ENCODE measurements at regions not wholly inside any gene's neighbourhood (a gene's known extent, or its start where the extent isn't known, plus 50 kb on each side); places are given as distances from the start of the nearest gene placed in this dataset.
"Not testable (repeated sequence)": the region's sequence is repeated elsewhere in the genome, so short reads cannot be mapped to it uniquely, and the experiment has no call there.

DNA sequence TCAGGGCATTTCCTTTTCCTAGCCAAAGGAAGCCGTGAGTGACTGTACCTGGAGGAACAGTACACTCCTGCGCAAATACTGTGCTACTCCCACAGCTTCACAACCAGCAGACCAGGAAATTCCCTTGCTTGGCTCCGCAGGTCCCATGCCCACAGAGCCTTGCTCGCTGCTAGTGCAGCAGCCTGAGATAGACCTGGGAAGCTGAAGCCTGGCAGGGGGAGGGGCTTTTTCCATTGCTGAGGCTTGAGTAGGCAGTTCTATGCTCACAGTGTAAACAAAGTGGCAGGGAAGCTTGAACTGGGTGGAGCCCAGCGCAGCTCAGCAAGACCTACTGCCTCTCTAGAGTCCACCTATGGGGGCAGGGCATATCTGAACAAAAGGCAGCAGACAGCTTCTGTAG lies 291.2 kb downstream of the HGF start:
- no peak for DNase-seq (ENCODE audit: low spot score)

DNA sequence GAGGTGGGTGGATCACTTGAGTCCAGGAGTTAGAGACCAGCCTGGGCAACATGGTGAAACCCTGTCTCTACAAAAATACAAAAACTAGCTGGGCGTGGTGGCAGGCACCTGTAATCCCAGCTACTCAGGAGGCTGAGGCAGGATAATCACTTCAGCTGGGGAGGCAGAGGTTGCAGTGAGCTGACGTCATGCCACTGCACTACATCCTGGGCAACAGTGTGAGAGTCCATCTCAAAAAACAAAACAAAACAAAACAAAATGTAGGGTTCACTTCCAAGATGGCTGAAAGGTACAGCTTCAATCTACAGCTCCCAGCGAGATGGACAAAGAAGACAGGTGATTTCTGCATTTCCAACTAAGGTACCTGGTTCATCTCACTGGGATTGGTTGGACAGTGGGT lies 291.6 kb downstream of the HGF start:
- DNase-seq (ENCODE audit: low spot score) = not testable (repeated sequence)

DNA sequence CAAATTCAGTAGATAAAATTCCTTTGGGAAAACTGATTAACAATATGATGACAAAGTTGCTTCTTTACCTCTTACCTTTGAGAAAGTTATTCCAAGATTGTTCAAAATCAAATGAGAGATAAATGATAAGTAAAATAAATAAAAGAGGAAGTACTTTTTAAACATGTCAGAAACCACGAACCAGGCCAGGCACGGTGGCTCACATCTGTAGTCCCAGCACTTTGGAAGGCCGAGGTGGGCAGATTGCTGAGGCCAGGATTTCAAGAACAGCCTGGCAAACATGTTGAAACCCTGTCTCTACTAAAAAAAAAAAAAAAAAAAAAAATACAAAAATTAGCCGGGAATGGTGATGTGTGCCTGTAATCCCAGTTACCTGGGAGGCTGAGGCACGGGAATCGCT lies 296.6 kb downstream of the HGF start:
- DNase-seq (ENCODE audit: low spot score) = no peak

DNA sequence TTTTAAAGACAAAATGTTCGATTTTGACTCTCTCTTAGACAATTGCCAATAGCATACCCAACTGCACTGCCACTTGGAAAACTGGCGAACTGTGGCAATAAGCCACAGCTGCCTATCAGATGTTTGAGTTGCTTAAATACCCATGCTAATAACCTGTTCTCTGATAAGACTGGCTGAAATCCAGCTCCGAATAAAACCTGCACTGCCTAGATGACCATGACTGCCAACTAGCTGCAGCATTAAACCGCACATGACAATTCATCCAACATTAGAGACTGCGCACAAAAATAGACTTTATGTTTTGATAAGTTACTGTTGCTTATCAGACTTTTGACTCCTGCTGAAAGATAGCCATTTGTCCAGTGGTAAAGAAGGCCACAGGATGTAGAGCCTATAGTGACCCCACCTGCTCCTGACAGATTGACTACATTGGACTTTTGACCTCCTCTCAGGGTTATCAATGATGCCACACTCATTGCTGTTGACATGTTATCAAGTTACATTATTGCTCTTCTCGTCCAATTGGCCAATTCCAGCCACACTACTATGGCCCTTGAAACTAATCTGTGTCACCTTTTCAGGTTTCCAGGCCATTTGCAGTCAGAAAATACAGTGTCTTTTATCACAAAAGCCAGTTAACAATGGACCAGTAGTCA lies 299.0 kb downstream of the HGF start:
- no peak for DNase-seq (ENCODE audit: low spot score)

DNA sequence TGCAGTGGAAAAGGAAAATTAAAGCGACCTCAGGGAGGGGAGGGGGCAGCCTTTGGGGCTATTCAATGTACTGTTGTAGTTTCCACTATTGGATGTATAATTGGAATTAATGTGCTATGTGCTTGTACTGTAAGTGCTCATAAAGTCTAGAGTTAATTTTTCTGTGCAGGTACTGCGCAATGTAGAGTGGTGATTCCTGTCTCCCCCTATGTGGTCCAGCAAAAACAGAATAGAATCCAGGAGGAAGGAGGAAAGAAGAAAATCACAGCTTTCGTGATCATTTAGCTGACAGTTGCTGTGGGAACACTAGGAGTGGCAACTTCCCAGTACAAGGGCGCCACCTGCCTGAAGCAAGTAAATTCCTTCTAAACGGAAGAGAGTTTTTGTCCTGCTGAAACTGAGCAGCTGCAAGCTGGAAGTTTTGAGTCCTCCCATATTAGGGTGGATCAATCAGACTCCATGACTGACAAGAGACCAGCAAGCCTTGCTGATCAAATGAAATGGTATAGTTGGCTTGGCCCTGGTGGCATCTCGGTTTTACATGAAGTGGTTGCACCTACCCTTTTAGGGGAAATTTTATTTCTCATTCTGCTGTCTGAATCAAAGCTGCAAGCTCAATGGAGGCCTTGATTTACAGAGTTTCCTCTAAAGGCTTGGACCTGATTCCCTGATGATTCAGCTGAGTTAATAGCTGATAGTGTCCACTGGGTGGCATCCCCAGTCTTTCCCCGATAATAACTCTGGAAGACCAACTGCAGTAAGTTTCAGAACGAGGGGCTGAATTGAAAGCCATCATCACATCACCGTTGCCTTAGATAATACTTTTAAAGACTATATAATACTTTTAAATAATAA lies 299.8 kb downstream of the HGF start:
- peak; percentile 77 for DNase-seq (ENCODE audit: low spot score)

DNA sequence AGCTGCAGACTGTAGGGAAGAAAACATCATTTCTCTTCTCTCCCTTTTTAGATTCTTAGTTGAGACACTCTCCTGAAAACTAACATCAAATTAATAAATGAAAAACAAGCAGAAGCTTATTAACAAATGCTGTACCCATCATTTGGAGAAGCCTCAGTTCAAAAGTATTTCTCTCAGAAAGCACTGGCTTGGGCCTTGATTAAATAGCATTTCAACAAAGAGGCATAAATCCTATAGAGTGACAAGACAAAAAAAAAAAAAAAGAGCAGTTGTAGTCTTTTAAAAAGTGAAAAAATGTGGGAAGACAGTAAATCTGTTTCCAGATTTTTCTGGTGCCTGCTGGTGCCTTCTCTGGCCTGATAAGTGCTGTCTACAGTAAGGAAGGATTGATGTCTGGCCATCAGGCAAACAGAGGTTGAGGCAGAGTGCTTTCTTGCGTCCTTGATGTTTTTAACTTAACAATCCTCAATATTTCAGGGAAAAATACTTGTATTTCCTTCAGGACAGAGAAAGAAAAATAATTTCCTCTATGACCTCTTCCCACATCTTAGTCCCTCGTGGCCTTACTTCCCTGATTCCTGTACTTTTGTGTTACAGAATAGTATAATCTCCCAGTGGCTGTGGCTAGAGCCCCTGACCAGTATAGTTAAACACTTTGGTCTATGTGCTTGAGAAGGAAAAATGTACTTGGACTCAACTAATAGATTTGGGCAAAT lies 300.5 kb downstream of the HGF start:
- no peak for DNase-seq (ENCODE audit: low spot score)

DNA sequence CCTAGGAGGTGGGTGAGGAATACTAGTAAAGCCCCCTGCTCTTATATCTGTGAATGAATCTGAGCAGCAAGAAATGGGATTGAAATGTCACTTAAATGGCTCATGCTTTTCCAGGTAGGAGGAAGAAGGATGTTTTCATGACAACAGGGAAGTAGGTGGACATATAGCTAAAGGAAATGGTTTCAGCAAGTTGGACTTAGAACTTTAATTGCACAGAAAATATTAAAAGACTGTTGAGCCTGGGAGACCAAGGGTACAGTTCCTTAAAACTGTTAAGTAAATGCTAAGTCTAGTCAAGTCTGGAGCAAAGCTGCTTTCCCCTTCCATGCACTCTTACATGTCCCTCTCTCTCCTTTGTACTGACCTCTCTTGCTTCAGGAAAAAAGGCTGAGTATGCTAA lies 301.3 kb downstream of the HGF start:
- no peak for DNase-seq (ENCODE audit: low spot score)

DNA sequence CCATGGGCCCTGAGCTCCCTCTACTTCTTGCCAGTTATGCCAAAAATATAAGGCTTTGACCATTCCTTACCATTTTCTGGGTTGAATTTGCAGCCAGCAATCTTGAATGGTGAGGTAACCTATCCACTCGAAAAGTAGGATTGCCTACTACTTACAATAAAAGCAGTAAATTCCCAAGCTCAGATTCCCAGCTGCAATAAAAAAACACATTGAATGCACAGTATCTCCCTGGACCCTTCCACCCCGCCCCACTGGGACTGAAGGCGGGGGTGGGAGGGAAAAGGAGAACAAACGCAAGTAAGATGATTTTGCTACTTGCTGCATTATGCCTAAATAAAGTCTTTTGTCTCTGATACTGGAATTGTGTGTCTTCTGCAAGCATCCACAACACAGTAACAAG lies 301.9 kb downstream of the HGF start:
- DNase-seq (ENCODE audit: low spot score) = no peak

DNA sequence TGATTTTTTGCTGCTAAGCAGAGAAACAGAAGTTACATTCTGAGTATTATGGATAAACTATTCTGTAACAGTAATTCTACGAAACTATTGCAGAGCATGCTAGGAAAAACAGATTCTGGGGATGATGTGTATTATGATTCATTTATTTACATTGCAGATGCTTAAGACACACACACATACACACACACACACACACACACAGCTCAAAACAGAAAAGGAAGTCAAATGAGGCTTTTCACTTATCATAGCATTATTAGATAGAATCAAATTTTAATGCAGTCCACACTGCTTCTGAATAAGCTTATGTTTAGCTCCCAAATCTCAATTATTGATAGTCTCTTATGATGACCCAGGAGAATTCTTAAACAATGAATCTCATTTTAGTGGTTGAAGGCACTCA lies 307.2 kb downstream of the HGF start:
- DNase-seq (ENCODE audit: low spot score) = peak; percentile 8

- no peak for DNase-seq (ENCODE audit: low spot score)
Observed at GRCh38 chr7:81460250-81461045, 309.4 kb downstream of the HGF start.

DNA sequence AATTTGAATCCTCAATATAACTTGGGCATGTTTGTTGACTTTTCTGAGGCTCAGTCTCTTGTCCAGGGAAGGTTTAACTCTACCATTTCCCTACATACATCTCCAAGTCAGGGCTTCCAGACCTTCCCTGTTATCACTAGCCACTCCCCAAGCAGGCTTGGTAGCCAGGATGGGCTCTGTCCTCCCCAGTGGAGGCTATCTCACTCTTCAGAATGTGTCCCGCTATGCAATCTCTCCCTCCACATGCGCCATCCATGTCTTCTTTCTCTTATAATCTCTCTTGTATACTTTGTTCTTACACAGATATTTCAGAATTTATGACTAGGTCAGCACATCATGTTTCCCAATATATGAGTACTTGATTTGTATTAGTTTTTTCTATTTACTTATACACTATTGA lies 310.4 kb downstream of the HGF start:
- no peak for DNase-seq (ENCODE audit: low spot score)

- DNase-seq (ENCODE audit: low spot score) = peak; percentile 52
Observed at GRCh38 chr7:81457852-81458522, 311.9 kb downstream of the HGF start.

- DNase-seq (ENCODE audit: low spot score) = not testable (repeated sequence)
Observed at GRCh38 chr7:81453770-81454169, 316.1 kb downstream of the HGF start.

- no peak for DNase-seq (ENCODE audit: low spot score)
Observed at GRCh38 chr7:81449105-81449504, 320.7 kb downstream of the HGF start.

- DNase-seq (ENCODE audit: low spot score) = peak; percentile 62
Observed at GRCh38 chr7:81447351-81447952, 322.4 kb downstream of the HGF start.

DNA sequence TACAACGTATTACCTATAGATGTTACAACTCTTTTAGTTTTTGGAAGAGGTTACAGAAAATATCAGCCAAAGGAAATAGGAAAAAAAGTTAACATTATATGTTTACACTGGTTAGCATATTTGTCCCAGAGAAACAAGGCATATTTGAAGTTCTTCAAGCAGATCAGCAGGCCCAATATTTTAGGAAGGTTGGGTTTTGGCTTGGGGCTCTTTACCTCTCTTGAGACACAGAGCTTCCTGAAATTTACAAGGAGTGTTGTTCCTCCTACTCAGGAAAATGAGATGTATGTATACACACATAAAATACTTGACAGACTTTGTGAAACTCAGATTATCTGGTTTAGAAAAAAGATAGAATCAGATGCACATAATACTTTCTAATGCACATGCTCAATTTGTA lies 323.6 kb downstream of the HGF start:
- DNase-seq (ENCODE audit: low spot score) = no peak

DNA sequence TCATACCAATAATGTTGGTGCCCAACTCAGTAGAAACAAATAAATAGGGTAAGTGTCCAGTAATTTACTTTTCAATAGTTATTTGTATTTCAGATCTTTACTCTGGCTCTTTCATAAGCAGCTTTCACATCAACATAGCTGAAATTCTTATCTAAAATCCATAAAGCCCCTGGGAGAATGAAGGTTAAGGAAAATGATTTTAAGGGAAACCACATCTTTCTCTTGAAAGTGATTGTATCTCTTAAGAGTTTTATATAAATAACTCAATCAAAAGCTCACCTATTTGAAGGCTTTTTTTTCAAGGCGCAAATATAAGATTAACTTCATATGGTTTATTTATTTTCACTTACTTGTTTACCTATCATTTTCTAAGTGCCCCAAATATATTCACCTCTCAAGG lies 324.4 kb downstream of the HGF start:
- DNase-seq (ENCODE audit: low spot score) = no peak

- no peak for DNase-seq (ENCODE audit: low spot score)
Observed at GRCh38 chr7:81441750-81442149, 328.1 kb downstream of the HGF start.

- DNase-seq (ENCODE audit: low spot score) = no peak
Observed at GRCh38 chr7:81439591-81439990, 330.3 kb downstream of the HGF start.

GRCh38 chr7:81437160-81437559 lies 332.7 kb downstream of the HGF start:
- not testable (repeated sequence) for DNase-seq (ENCODE audit: low spot score)

- DNase-seq (ENCODE audit: low spot score) = no peak
Observed at GRCh38 chr7:81433692-81434331, 336.0 kb downstream of the HGF start.
